ENCODE measurements at regions not wholly inside any gene's neighbourhood (a gene's known extent, or its start where the extent isn't known, plus 50 kb on each side); places are given as distances from the start of the nearest gene placed in this dataset.

DNA sequence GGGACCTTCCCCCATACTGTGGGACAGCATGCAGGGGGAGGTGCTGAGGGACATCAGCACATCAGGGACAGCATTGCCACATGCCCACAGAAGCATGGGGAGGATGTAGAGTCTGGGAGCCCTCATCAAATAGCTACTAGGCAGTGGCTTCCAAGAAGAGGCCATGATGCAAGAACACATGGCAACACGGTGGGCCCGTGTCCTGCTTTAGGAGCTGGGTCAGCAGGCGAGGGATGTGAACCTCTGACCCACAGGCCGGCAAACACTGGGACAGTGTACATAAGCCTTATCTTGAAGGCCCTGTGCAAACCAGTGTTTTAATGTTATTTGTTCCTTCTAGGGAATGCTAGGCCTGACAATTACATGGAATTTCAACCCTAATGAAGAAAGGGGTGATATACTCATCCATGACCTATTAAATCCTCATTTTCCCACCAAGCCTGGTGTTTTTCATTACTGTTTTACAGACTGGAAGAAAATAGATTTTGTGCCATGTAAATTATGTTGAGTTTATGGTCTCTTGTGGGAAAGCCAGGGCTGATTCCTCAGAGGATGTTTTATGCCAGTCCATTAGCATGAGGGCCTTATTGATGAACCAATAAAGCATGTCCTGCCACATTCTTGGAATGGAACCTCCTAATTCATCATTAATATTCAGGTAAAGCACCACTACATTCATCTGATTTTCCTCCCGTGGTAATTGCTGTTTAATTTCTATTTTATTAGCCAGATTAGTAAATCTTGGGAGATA, 61.7 kb upstream of the SLC25A26 start:
- TF ChIP-seq, protein P1, sequence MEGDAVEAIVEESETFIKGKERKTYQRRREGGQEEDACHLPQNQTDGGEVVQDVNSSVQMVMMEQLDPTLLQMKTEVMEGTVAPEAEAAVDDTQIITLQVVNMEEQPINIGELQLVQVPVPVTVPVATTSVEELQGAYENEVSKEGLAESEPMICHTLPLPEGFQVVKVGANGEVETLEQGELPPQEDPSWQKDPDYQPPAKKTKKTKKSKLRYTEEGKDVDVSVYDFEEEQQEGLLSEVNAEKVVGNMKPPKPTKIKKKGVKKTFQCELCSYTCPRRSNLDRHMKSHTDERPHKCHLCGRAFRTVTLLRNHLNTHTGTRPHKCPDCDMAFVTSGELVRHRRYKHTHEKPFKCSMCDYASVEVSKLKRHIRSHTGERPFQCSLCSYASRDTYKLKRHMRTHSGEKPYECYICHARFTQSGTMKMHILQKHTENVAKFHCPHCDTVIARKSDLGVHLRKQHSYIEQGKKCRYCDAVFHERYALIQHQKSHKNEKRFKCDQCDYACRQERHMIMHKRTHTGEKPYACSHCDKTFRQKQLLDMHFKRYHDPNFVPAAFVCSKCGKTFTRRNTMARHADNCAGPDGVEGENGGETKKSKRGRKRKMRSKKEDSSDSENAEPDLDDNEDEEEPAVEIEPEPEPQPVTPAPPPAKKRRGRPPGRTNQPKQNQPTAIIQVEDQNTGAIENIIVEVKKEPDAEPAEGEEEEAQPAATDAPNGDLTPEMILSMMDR (IDR thresholded peaks at IDR 0.05): no peak
- no peak for TF ChIP-seq POLR2A (IDR thresholded peaks at IDR 0.05)
